Heart left ventricle (tissue), 13 donors: ENCODE measurements at regions not wholly inside any gene's neighbourhood (a gene's known extent, or its start where the extent isn't known, plus 50 kb on each side); places are given as distances from the start of the nearest gene placed in this dataset.

ENCODE experiments used
- CTCF ChIP-seq, 12 donors: fragments of 200-600 bp; sonication (generic) in 4 of 12; IDR thresholded peaks; one replicate each; pipeline versions ENCODE4 v1.5.0 to v1.8.0; 2018 to 2022; ENCODE audit warnings: antibody characterized with exemption in 12 of 12, mild to moderate bottlenecking in 5 of 12
- POLR2A ChIP-seq, 2 donors: fragments of 450-650 bp; IDR thresholded peaks; one replicate each; pipeline ENCODE4 v1.6.1; 2017; ENCODE audit warnings: antibody characterized with exemption in 2 of 2, mild to moderate bottlenecking in 2 of 2, moderate library complexity in 2 of 2
- donor health status: ischemic (EF 13 %, LVEDD 7.1; RV severe dilation, severe dysfunction).
- donor health status: DM: no; HTN: yes; CAD: no.
- donor health status: DM: no; HTN: no; CAD: no.
- donor health status: ischemic (EF 25% LVEDD 6.9; RV normal size, moderate dysfunction).
- donor health status: ischemic (EF 25% LVEDD 5.7; RV mildly dilated, moderate dysfunction).
- donor health status: ischemic (EF 35%, LVEDD 5.7; RV mildly dilated, moderate dysfunction).
- donor health status: nonischemic (EF 11% LVEDD 7.7; RV severe dilation, severe dysfunction).
- donor health status: DM: yes; HTN: yes; CAD: no.
- donor health status: PGD.
- donor health status: ischemic (EF 29% LVEDD 5.4; RV normal size, mild dysfunction).
- donor health status: nonischemic (EF 23%, LVEDD 6.1; RV moderate dilation, normal function).

DNA sequence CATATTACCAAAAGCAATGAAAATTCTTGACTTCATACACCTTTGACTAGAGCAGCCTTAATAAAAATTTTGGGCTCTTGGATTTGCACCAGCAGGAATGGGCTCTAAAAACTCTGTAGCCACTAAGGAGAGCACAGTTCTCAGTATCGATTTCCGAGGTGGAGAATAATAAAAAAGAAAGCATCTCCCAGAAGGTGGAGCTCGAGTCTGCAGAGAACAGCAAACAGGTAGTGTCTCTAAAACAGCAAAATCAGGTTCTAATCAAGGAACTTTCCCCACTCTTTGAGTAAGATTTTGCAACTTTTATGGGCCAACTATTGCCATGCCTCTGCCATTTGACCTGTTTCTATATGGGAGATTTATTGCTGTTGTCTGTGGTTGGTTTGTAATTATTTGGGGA is 258.7 kb upstream of the GPC6 start:
- no peak for TF ChIP-seq CTCF (IDR thresholded peaks at IDR 0.05)
- TF ChIP-seq POLR2A (IDR thresholded peaks at IDR 0.05), result no peak
